NOMO-1 (cell line): ENCODE measurements at regions not wholly inside any gene's neighbourhood (a gene's known extent, or its start where the extent isn't known, plus 50 kb on each side); places are given as distances from the start of the nearest gene placed in this dataset.

Experiments
- DNase-seq, 2 experiments: peaks; one replicate each; lab custom pipeline; 2025; ENCODE audit not compliant: unreplicated experiment in 2 of 2; lab: John Stamatoyannopoulos, UW

- no peak for DNase-seq
Measured at GRCh38 chr7:46949270-46949931, 632.5 kb downstream of the TNS3 start.

- no peak for DNase-seq
Measured at GRCh38 chr7:46948716-46949115, 633.2 kb downstream of the TNS3 start.

GRCh38 chr7:46945328-46945727, 636.6 kb downstream of the TNS3 start:
- DNase-seq, result no peak

- DNase-seq, result no peak
Measured at GRCh38 chr7:46943996-46944395, 637.9 kb downstream of the TNS3 start.

DNA sequence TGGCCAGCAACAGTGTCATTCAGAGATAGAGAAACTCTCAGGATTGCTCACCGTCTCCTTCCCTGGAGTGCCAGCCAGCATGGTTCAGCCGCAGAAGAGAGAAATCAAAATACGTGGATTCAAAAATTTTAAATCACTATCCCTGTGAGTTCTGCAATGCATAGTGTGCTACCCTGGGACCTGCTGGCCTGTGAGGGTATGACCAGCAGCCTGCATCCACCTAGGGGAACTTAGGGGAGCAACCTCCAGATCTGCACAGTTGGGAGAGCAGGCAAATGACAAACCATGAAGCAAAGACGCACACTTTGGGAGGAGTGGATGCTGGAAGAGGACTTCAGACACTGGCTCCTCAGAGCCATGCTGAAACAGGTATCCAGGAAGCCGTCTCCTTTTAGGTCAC, 639.3 kb downstream of the TNS3 start:
- no peak for DNase-seq

DNA sequence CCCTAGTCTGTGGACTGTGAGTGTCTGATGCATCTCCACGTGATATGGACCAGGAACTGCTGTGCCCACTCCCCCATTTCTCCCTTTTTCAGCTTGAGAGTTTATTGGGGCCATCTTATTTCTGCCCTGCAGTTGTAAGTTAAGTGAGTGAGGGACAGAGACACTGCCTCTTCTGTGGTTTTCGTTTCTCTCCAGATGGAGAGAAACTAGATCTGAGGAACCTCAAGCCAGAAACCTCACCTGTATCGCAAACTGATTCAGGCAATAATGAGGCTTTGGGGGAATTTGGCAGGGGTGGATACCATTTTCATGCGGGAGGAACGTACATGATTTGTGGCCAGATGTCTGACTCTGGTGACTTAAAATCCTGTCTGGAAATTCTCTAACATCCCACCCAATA, 641.7 kb downstream of the TNS3 start:
- DNase-seq, result no peak

DNA sequence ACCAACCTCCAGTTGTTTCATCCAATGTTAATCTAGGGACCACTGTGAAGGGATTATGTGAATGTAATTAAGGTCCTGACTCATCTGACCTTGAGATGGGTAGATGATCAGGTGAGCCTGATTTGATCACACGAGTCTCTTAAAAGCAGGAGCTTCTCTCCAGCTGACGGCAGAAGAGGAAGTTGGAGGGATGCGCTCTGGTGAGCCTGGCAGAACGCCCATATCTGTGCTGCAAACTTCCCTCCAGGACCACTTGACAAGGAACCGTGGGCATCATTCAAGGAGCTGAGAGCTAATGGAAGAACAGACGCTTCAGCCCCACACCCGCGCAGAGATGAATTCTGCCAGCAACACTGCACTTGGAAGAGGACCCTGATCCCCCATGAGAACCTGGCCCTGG, 642.4 kb downstream of the TNS3 start:
- DNase-seq, result peak in 1 of 2 experiments; percentile 22

GRCh38 chr7:46939089-46939488, 642.8 kb downstream of the TNS3 start:
- no peak for DNase-seq

- no peak for DNase-seq
Measured at GRCh38 chr7:46937826-46938225, 644.1 kb downstream of the TNS3 start.

DNA sequence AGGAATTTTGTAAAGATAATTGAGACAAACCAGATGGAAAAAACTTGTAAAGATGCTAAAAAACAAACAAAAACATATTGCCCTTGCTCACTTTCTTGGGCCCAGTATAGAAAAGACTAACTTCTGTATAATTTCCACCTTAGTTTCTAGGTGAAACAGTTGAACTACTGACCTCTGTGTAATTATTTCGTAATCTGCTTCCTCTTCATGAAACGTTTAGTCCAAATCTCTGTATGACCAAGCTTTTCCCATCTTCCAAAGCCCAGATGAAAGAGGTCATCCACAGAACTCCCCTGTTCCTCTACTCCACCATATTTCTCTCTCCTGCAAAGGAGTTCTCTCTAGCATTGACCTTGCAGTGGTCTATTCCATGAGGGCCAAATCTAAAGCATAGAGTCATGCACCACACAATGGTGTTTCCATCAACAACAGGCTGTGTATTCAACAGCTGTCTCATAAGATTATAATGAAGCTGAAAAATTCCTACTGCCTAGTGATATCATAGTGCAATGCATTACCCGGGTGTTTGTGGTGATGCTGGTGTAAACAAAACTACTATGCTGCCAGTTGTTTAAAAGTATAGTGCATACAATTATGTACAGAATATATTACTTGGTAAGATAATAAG, 647.6 kb downstream of the TNS3 start:
- peak; percentile 12 to 26 for DNase-seq

DNA sequence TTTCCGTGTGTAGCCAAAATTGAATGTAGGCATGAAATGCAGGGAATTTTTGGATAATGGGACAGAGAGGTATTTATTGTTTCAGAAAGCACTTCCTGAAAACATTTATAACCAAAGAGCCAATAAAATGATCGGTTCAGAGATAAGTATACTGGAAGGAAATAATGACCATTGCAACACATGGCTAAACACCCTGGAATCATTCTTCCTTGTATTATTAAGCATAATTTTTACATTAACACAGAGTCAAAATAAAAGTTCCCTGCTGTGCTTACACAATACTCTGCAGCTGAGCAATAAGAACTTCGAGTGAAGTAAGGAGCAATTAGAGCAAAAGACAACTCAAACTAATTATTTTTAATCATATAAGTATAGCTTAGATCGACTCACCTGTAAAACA, 648.3 kb downstream of the TNS3 start:
- DNase-seq, result peak in 1 of 2 experiments; percentile 23

GRCh38 chr7:46932676-46933424, 649.1 kb downstream of the TNS3 start:
- peak; percentile 42 to 90 for DNase-seq

DNA sequence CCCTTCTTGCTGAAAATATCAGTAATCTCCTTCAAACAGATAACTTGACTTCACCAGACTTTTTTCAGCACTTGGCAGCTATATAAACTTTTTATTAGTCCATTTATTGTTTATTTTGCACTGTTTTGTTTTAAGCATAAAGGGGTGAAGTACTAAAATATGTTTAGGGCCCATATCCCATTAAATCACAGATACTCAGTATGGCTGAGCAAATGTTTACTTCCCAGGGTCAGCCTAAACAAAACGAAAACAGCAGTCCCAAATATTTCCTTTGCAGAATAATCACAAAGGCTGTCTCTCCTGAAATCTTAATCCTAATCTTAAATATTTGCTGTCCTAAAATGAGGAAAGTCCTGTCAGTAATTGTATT, 649.6 kb downstream of the TNS3 start:
- DNase-seq, result no peak

GRCh38 chr7:46930366-46930765, 651.5 kb downstream of the TNS3 start:
- no peak for DNase-seq

DNA sequence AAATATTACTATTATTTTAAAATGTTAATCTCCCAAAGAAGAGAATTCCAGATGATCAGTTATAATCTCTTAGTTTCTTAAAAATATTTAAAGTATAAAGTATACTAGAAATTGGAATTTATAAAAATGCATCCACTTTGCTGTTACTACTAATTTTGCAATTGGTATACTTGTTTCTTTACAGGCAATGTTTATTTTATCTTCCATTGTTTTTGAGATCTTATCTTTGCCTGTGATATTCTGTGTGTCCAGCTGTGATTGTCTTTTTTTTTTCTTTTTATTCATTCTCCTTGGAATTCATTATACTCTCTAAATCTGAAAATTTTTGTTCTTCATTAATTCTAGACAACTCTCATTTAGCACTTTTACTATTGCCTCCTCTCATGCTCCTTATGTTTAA, 652.6 kb downstream of the TNS3 start:
- DNase-seq, result no peak

DNA sequence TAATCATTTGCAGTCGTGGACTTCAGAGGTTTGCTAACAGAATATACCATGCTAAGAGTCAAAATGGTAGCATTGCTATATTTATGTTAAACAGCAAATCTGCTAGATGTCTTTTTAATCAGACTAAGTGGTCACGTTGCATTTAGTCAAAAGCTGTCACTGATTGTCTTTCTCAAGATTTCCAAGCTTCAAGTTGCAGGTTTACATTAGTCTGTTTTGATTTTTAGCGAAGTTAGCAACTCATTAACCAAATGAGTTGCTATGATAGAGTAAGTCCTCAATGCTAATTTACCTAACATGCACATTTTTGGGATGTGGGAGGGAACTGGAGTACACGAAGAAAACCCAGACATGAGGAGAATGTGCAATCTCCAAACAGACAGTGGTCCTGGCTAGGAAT, 653.2 kb downstream of the TNS3 start:
- DNase-seq, result no peak

DNA sequence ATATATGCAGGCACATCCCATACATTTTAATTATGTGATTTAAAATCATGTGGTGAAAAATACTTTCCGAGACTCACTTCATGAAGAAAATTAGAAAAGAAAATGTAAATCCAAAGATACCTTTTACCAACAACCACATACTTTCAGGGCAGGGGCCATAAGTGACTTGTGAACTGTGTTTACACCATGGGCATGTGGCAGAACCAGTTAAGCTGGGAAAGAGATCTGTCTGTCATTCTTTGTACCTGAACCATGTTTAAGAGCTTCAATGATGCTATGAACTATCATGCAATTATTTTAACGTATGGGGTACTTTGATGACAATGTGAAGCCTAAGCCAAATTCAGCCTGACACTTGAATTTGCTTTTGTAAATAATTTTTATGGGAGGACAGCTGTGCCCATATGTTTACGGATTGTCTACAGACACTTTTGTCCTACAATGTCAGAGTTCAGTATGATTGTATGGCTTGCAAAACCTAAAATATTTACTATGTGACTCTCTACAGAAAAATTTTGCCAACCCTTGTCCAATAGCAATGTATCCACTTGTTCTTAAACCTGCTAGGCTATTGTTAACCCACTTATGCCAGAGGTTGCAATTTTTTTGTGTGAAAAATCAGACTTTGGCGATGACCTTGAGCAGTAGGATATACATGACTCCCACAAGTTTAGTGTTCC, 654.6 kb downstream of the TNS3 start:
- no peak for DNase-seq

- no peak for DNase-seq
Measured at GRCh38 chr7:46916581-46916980, 665.3 kb downstream of the TNS3 start.

DNA sequence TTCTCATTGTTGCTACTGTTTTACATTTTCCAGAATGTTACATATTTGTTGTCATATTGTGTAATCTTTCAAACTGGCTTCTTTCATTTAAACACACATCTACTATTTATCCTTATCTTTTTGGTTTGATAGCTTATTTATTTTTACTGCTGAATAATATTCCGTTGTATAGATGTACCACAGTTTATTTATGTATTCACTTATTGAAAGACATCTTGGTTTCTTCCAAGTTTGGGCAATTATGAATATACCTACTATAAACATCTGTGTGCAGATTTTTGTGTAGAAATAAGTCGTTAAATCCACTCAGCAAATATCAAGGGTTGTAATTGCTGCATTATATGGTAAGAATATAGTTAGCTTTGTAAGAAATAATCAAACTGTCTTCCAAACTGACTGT, 669.2 kb downstream of the TNS3 start:
- DNase-seq, result no peak

DNA sequence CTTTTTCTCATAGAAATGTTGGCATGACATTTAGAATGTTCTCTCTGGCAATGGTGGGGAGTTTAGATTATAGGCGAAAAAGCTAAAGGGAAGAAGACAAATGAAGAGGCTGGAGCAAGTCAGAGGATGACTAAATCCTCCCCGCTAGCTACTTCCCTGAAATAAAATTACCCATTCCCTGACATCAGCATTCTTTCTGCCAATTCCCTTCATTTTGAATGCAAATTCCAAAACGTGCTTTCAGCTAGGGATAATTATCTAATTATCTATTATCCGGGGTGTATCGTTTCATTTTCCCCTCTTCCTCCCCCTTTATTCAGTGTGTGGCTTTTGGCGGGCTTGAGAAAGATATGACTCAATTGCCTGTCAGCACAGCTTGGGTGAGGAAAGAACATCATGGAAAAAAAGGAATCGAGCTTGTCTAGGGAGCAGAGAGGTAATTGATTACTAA, 672.3 kb downstream of the TNS3 start:
- no peak for DNase-seq

GRCh38 chr7:46908770-46909169, 673.1 kb downstream of the TNS3 start:
- DNase-seq, result no peak
